GM04503 (cell line): ENCODE measurements at regions not wholly inside any gene's neighbourhood (a gene's known extent, or its start where the extent isn't known, plus 50 kb on each side); places are given as distances from the start of the nearest gene placed in this dataset.
"Not testable (repeated sequence)": the region's sequence is repeated elsewhere in the genome, so short reads cannot be mapped to it uniquely, and the experiment has no call there.

Experiments used
- DNase-seq: peaks from one replicate; pipeline ENCODE4 v3.0.0-alpha.2; 2012; ENCODE audit warnings: low read depth

DNA sequence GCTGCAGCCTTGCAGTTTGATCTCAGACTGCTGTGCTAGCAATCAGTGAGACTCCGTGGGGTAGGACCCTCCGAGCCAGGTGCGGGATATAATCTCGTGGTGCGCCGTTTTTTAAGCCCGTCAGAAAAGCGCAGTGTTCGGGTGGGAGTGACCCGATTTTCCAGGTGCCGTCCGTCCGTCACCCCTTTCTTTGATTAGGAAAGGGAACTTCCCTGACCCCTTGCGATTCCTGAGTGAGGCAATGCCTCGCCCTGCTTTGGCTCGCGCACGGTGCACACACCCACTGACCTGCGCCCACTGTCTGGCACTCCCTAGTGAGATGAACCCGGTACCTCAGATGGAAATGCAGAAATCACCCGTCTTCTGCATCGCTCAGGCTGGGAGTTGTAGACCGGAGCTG lies 203.2 kb downstream of the SNCAIP start:
- not testable (repeated sequence) for DNase-seq

DNA sequence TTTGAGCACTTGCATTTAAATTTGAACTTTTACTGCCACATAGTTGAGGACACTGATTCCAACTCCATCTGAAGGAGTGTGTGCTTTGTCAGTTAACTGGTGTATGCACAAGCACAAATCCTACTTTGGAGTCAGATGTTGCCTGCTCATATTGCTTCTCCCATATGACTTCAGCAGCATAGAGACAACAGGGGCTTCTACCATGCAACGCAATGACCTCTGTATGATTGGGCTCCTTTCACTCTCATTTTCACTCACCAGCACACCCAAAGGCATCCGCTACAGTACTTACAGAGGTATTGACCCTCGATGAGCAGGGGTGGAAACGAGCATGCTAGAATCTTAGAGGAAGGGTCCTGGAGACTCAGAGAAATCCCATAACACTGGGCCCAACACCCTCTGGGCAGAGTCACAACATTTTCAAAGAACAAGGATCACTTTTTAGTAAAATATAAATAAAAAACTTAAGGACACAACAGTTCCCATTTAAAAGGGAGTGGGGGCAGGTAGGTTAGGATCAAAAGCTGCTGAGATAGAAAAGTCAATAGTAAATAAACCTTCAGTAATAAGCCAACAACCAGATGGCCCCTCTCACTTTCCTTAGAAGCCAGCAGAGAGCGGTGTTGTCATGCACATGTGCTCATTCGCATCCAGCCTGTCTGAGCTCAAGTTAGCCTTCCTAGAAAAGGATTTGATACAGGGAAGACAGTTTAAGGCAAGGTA lies 203.8 kb downstream of the SNCAIP start:
- peak; percentile 13 for DNase-seq

DNA sequence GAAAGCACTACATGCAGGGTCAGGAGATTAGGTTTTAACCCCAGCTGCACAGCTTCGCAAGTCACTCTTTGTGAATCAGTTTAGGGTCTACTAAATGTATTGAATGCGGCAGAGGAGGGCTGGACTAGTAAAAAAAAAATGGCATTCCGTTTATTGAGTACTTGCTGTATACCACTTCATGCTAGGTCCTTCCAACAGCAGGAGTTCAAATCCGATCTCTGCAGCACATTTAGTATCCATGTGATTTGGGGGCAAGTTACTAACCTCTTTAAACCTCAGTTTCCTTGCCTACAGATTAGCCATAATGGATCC lies 204.4 kb downstream of the SNCAIP start:
- DNase-seq: no peak

DNA sequence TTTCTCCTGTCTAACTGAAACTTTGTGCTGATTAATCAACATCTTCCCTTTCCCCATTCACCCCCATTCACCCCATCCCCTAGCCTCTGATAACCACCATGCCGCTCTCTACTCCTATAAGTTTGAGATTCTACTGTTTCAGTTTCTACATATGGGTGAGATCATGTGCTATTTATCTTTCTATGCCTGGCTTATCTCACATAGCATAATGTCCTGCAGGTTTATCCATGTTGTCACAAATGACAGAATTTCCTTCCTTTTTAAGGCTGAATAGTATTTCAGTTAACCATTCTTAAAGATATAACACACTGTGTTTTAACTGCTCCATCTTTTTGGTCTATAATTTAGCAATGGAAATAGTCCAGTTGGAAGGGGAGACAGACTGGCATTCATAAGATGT lies 205.1 kb downstream of the SNCAIP start:
- no peak for DNase-seq

DNA sequence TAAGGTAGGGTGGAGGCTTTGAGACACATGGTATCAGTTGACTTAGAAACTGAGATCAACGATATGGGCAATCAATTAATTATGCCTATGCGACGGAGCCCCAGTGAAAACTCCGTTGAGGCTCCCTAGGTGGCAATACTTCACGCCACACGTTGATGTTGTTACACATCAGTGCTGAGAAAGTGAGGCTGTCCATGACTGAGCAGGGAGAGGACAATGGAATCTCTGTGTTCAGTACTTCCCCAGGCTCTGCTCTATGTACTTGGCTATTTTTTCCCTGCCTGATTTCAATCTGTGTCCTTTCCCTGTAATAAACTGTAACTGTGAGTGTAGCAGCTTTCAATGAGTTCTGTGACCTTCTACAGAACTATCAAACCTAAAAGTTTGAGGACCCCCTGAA lies 211.7 kb downstream of the SNCAIP start:
- DNase-seq: no peak

DNA sequence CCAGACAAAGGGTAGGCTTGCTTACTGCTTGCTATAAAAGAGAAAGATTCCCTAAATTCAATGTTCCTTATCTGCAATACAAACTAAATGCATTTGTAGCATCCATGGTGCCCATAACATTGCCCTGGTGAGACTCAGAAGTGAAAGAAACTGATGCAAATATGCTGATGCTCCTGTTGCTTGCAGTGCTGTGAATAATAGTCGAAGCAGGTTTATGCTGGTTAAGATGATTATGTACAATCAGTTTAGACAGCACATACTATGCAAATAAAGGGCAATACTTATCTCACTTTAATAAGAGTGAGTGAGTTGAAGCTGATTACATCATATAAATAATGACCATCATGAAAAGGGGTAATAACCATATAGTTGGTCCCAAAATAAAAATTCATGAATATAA lies 215.5 kb downstream of the SNCAIP start:
- DNase-seq: no peak

DNA sequence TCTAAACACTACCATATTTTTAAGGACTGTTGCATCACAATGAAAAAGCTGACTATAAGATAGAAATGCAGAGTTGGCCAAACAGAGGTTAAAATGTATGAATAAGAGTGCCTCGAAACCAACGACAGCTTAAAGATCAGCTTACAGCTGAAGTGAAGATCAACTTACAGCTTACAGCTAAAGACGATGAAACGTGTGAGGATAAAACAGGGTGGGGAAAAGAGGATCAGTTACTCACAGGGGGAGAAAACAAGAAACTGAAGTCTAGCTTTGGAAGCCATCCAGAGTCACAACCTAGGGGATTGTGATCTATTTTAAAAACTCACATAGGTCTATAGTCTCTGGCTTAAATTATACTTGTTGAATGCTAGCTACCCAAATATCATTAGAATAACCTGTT lies 220.0 kb downstream of the SNCAIP start:
- DNase-seq: no peak

DNA sequence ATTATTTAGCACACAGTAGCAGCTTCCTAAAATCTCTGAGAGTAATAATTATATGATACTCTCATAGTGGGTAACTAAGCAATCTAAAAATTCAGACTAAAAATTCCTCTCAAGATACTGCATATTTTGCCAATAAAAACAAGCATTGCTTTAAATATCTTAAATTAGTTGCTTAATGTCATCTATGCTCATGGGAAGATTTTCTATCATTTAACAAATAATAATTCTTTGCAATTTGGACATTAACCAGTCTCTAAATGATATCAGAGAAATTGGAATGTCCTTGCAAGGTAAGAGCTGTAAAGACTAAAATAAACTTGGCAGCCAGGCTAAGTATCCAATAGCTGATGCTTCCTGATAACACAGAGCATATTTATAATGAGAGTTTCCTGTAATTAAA lies 221.8 kb downstream of the SNCAIP start:
- no peak for DNase-seq

DNA sequence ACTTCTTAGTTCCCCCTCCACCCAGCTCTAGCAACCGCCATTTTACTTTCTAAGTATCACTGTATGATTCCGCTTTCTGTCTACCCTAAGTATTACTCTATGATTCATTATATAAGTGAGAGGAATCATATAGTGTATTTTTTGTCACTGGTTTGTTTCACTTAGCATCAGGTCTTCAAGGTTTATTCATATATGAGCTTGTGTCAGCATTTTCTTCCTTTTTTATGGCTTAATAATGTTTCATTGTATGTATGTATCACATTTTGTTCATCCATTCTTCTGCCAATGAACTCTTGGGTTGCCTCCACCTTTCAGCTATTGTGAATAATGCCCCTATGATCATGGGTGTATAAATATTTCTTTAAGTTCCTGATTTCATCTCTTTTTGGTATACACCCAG lies 222.8 kb downstream of the SNCAIP start:
- DNase-seq: no peak

DNA sequence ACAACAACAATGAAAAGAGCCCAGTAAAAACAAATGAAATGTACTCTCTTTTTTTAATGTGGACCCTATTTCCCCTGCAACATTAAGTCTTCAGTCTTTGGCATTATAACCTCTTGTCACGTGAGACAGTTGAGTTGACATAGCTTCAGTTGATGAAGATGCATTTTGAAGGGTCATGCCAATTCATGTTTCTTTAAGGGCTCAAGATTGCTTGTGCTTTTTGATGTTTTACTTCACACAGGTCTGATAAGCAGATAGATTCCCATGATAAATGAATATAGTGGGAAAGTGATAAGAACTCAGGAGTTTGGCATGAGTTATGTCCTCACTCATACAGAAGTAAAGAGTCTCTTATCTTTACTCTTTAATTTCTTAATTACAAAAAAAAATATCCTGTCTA lies 229.4 kb downstream of the SNCAIP start:
- no peak for DNase-seq

DNA sequence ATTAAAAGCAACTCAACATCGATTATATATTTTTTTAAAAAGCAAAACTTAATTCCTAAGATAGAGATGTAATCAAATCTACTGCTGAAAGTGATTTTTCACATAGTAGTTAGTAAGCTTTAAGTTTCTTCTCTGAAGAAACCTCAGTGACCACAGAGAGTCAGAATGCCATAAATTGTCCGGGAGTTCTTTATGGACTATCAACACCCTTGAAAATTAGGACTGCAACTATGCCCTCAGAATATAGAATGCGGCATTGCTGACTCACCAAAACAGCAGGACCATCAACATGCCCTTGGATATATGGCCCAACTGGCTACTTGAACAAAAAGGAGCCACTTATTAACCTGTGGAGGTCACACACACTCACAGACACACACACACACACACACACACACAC lies 228.9 kb upstream of the SNX2 start:
- no peak for DNase-seq

DNA sequence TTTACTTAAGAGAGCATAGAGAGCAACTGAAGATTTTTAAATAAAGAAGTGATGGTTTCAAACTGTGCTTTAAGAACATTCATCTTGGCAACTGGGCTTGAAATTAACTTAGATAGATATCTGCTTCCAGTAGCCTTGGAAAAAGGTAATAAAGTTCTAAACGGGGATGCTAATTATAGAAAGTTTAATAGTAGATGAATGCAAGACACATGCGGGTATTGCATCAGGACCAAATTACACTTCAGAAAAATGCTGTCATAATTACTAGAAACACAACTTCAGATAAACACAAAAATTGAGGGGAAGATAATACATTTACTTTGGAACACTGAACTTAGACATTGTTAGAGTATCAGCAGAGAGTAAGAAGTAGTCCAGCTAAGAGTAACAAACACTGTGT lies 227.7 kb upstream of the SNX2 start:
- DNase-seq: no peak

DNA sequence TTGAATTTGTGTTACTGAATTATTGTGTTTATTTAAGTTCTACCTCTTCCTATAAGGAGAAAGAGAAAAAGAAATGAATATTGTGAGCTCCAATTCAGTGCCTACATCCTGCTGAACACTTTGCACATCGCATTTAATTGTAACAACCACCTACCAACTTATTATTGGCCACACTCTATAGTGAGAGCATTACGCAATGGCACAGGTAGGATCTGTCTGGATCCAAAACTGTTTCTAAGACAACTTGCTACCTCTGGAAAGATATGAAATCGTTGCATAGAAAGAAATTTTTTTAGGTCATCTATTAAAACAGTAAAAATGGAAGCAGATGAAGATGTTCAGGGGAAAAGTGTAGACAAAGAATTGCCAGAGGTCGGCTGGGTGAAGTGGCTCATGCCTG lies 227.2 kb upstream of the SNX2 start:
- DNase-seq: no peak

DNA sequence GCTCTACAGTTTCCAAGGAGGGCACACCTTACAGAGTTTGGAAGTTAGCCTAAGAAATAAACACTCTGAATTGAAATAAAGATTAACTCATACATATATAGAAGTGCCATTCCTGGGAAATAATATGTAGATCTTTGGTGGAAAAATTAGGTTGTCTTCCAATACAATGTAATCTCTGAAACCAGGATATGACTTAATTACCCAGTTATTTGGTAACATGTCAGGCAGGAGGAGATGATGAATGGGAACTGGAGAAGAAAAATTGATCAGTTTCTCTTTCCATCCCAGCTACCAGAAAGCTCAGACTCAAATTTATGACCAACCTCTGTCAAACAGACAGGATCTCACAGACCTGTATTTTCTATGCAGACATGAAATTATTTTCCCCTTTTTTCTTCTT lies 215.2 kb upstream of the SNX2 start:
- DNase-seq: no peak

DNA sequence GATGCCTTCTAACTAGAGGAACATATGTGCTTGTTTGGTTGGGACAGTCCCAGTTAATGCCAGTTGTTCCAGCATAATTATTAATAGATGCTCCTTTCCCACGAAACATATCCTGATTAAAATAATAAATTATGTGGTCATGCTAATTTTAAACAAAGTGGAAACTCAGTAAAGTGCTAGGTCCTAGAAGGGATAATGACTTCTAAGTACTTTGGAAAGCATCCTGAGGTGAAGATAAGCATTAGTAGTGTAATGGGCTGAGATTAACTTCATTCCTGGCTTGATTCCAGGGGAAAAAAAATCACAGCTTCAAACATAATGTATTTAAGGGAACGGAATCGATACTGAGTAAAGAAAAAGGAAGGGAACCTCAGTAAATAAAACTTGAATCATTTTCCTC lies 213.7 kb upstream of the SNX2 start:
- no peak for DNase-seq

DNA sequence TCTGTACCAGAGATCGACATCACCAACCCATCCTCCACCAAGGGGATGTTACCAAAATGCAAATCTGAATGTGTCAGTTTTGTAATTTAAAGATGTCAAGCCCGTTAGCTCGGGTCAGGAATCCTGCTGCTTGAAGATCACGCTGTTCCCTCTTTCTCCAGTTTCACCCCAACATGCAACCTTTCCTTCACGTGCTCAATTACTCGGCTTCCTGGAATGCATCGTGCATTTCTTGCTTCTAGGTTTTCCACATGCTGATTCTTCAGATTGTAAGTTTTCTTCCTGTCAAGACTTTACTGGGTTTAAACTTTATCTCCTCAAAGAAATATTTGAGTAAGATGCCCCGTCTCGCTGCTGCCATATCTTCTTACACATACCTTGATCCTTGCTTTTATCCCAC lies 209.5 kb upstream of the SNX2 start:
- DNase-seq: no peak

DNA sequence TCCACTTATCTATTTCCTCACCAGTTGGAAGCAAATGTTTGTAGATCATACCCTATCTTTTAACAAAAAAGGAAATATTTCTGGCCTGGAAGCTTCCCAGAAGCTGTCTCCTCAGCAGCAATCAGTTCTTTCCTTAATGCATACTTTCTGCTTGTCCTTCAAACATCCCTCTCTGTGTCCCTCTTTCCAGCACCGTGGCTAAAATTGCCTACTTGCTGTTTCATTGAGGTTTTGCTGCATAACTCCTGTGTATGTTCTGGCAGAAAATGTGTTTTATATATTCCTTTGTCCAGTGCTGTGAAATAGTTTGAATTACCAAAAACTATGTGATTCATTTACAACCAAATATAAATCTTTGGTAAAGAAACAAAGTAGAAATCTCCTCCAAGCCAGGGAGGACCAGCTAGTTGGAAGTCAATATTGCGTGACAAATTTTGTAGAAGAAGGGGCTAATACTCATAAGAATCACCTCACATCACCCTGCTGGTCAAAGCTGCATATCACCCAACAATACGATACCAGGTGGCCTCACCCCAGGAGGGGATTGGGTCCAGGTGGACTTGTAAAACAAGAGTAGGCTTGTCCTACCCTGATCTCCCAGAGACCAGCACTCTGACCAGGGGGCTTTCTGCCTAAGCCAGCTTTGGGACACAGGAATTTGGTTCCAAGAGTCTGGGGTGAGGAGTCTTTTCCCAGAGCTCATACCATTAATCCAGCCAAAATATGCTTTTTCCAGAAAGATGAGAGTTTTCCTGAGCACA lies 198.4 kb upstream of the SNX2 start:
- no peak for DNase-seq

DNA sequence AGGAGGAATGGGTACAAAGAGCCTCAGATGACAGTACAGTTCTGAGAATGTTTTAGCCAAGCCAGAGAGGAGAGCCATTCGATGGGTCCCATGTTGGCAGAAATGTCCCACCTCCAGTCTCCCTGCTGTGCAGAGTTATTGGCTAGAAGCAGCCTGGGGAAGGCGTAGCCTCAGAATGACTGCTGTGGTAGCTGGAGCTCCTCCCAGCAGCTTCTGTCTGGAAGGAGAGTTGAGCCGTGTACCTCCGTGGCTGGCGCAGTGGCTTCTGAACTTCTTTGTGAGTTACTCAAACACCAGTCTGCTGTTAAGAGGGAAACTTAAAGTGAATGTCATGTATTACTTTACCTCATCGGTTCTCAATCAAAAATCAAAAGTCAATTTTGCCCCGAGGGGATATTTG lies 193.3 kb upstream of the SNX2 start:
- DNase-seq: no peak

DNA sequence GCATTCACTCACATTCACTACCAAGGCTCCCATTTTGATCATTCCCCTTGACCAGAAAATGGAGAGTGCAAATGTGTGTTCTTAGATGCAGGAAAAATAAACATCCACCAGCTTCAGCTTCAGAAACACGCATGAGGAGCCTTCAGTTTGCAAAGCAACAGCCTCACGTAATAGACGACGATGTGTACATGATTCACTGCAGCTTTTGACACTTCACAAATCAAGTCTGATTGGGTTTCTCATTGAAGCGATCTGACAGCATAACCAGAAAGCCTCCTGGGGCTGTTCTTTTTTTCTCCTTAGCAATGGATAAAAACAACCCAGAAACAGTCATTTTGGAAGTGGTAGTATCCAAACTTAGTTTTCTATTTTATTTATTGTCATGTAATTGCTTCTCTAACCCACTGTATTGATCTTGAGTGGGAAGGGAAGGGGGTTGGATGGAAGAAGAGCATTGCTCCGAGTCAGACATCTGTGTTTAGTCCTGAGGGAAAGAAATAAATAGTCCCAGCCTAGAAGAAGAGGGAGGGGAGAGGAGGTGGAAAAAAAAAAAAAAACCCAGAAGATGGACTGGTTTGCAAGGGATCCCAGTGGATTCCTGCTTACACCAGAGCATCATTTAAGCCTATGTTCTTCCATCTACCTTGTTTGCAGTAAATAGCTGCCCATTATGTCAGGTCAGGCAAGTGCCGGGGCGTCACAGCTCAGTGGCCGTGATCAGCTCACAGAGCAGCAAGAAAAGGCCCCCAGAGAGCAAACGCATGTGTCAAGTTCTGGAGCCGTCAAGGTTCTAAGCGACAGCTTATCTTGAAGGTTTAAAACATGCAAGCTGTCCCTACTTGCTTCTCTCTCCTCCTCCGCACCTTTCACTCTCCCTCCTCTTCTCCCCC lies 190.2 kb upstream of the SNX2 start:
- DNase-seq: no peak

DNA sequence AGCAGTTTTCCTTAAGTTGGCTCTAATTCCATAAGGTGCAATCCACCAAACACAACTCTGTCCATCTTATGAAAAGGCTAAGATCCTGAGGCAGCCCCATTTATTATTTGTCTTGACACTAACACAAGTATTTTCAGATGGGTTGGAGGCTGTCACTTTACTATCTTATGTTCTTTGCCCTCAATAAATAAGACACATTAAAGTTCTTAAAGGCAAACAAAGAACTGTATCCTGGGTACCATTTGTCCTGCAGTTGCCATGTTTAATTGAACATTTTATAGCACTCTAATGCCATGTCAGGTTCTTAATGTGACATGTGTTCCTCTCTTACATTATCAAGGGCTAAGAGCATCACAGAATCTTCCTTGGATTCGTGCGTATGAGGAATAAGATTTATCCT lies 189.5 kb upstream of the SNX2 start:
- no peak for DNase-seq

DNA sequence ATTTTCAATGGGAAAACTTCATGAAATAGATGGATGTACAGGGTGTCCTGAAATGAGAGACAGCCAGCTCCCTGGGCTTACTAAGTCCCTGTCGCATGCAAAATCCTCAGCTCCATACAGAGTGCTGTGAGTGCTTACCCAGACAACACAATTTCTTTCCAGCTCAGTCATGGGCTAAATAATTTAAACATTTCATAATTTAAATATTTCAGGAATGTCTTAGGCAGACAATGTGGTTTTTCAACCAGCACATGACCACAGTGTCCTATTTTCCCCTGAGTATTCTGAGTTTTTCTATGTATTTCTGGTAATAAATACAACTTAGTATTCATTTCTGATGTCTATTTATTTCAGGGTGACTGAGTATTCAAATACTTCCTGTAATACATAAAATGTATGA lies 188.5 kb upstream of the SNX2 start:
- DNase-seq: peak; percentile 8

DNA sequence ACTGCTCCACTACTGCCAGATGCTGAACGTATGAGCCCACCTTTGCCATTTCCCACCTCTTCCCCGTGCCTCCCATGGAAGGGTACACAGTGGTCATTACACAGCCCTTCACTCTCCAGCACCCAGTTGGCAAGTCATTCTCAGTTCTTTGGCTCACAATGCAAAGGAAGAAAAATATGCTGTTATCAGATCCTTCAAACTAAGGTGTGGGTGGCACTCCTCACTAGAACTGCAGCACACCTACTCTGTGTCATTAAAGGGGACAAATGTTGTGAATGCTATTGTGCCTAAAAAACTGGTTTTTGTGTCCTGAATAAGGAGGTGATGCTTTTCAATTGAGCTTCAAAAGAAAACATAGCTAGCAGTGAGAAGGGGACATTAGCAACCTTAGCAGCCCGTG lies 183.1 kb upstream of the SNX2 start:
- DNase-seq: no peak

DNA sequence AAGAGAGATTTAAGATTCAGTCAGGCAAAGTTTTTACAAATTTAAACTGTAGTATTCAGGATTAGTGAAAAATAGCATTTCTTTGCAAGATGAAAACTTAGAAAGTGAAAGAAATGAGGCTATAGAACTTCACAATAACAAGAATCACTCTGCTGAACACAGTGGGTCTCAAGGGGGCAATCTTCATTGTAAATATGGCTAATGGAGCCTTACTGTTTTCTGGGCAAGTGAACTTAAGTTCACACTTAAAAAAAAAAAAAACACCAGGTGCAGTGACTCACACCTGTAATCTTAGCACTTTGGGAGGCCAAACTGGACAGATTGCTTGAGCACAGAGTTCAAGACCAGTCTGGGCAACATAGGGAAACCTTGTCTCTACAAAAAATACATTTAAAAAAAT lies 175.9 kb upstream of the SNX2 start:
- no peak for DNase-seq
